Thoracic aorta (tissue), 2 donors: ENCODE measurements at regions not wholly inside any gene's neighbourhood (a gene's known extent, or its start where the extent isn't known, plus 50 kb on each side); places are given as distances from the start of the nearest gene placed in this dataset.

Experiments used
- ATAC-seq: fragments of 150-250 bp; one replicate; pipeline ENCODE4 v1.8.0; 2017; ENCODE audit warnings: low read depth; ENCODE audit not compliant: insufficient number of reproducible peaks, low FRiP score
- DNase-seq: peaks from one replicate; pipeline ENCODE4 v3.0.0-alpha.2; 2020; ENCODE audit warnings: low spot score
- H3K27ac ChIP-seq, 2 donors: fragments of 200-600 bp; sonication (generic); 1 replicate in 1 of 2; 2 replicates in 1 of 2; pipeline ENCODE4 v1.5.1; 2016; ENCODE audit warnings: mild to moderate bottlenecking in 2 of 2, moderate library complexity in 2 of 2
- H3K27me3 ChIP-seq: fragments of 200-600 bp; sonication (generic); replicated peaks from 2 replicates; pipeline ENCODE4 v1.6.0; 2016; ENCODE audit warnings: mild to moderate bottlenecking; ENCODE audit not compliant: insufficient read depth
- H3K36me3 ChIP-seq: fragments of 200-600 bp; sonication (generic); one replicate; pipeline ENCODE4 v1.5.1; 2016
- H3K4me1 ChIP-seq, 2 donors: fragments of 200-600 bp; sonication (generic); 1 replicate in 1 of 2; 2 replicates in 1 of 2; pipeline versions ENCODE4 v1.5.1 to v1.6.0; 2016; ENCODE audit warnings: low read depth in 2 of 2, mild to moderate bottlenecking in 1 of 2; ENCODE audit not compliant: control insufficient read depth in 1 of 2
- H3K4me3 ChIP-seq: fragments of 200-600 bp; sonication (generic); 2 replicates; pipeline ENCODE4 v1.5.1; 2016; ENCODE audit warnings: mild to moderate bottlenecking
- H3K9me3 ChIP-seq: fragments of 200-600 bp; sonication (generic); 2 replicates; pipeline ENCODE4 v1.5.1; 2016
- CTCF ChIP-seq: fragments of 200-600 bp; sonication (generic); IDR thresholded peaks from one replicate; pipeline ENCODE4 v1.5.1; 2019; ENCODE audit warnings: antibody characterized with exemption

DNA sequence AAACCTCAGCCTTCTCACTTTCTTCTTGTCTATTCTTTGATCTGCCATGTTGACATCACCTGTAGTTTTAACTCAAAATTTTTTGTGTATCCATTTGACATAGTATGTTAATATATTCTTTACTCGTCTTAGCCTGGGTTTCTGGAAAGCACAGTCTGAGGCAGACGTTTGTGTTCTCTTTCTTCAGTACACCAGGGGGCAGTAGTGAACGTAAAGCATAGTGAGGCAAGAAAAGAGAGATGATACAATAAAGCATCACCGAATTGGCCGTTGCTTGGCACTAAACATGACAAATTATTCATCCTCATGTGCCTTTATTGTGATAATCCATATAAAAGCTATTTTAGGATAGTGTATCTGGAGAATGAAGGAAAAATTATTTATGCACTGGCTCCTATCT, 141.0 kb upstream of the MYRIP start:
- no peak for ATAC-seq
- Histone ChIP-seq H3K27ac (no peak overlapping the region), H3K27me3 (no peaks in the 10 kb centered on the region), H3K36me3 (no peaks in the 10 kb centered on the region), H3K4me1 (no peaks in the 10 kb centered on the region), H3K9me3 (no peaks in the 10 kb centered on the region), H3K4me3 (no peak overlapping the region)
- no peak for DNase-seq
- TF ChIP-seq CTCF: no peak

- TF ChIP-seq CTCF: no peak
- H3K9me3 ChIP-seq: no peaks in the 10 kb centered on the region
- H3K4me1 ChIP-seq: no peaks in the 10 kb centered on the region
These were observed 138.3 kb upstream of the MYRIP start for GRCh38 chr3:39671116-39671515.

DNA sequence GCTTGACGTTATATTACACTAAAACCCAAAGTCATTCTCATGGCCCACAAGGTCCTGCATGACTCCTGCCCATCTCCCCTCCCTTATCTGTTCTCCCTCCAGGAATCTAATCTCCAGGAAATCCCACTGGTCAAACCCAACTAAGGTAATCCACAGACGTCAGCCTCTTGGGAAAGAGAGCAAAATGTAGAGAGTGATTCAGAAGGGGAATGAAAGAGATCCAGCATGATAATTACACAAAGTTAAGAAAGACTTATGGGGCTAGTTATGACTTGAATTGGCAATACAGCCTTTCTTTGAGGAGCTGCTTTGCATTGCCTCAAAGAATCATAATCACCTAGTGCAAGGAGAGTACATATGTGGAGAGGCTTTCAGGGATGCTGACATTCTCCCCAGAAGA, 137.8 kb upstream of the MYRIP start:
- Histone ChIP-seq H3K27me3 (no peaks in the 10 kb centered on the region), H3K36me3 (no peaks in the 10 kb centered on the region), H3K27ac (no peak overlapping the region), H3K9me3 (no peaks in the 10 kb centered on the region), H3K4me3 (no peak overlapping the region), H3K4me1 (no peaks in the 10 kb centered on the region)
- TF ChIP-seq CTCF: no peak
- DNase-seq (no peak), ATAC-seq (no peak)

More at GRCh38 chr3:39671116-39671515, 138.3 kb upstream of the MYRIP start:
- Histone ChIP-seq H3K36me3 (no peaks in the 10 kb centered on the region), H3K27ac (no peak overlapping the region), H3K4me3 (no peak overlapping the region), H3K27me3 (no peaks in the 10 kb centered on the region)
- ATAC-seq (no peak), DNase-seq (no peak)

- DNase-seq (no peak), ATAC-seq (no peak)
- H3K9me3 ChIP-seq: no peaks in the 10 kb centered on the region
- TF ChIP-seq CTCF: no peak
- H3K36me3 ChIP-seq: no peaks in the 10 kb centered on the region
- no peaks in the 10 kb centered on the region for H3K4me1 ChIP-seq
- no peak overlapping the region for H3K4me3 ChIP-seq
- H3K27me3 ChIP-seq: no peaks in the 10 kb centered on the region
- H3K27ac ChIP-seq: no peak overlapping the region
These were observed 104.0 kb upstream of the MYRIP start for GRCh38 chr3:39705351-39705900.

- Histone ChIP-seq H3K36me3 (no peaks in the 10 kb centered on the region), H3K27me3 (no peaks in the 10 kb centered on the region), H3K9me3 (no peaks in the 10 kb centered on the region), H3K27ac (no peak overlapping the region), H3K4me3 (no peak overlapping the region), H3K4me1 (no peaks in the 10 kb centered on the region)
- peak; percentile 71 for TF ChIP-seq CTCF
- DNase-seq (no peak), ATAC-seq (no peak)
These were observed 102.0 kb upstream of the MYRIP start for GRCh38 chr3:39707314-39707909.
